Frontal cortex (tissue), 3 donors: ENCODE measurements at regions not wholly inside any gene's neighbourhood (a gene's known extent, or its start where the extent isn't known, plus 50 kb on each side); places are given as distances from the start of the nearest gene placed in this dataset.
"Not testable (repeated sequence)": the region's sequence is repeated elsewhere in the genome, so short reads cannot be mapped to it uniquely, and the experiment has no call there.

Experiments used
- DNase-seq, 2 donors: peaks; one replicate each; pipeline ENCODE4 v3.0.0; 2012; ENCODE audit warnings: low spot score in 2 of 2
- FAIRE-seq: peaks from 2 replicates; lab custom pipeline; 2012; peaks lifted over from hg19 to GRCh38; lab: Jason Lieb, UNC
- donor health status: control.
- donor health status: control.
- donor health status: control.

DNA sequence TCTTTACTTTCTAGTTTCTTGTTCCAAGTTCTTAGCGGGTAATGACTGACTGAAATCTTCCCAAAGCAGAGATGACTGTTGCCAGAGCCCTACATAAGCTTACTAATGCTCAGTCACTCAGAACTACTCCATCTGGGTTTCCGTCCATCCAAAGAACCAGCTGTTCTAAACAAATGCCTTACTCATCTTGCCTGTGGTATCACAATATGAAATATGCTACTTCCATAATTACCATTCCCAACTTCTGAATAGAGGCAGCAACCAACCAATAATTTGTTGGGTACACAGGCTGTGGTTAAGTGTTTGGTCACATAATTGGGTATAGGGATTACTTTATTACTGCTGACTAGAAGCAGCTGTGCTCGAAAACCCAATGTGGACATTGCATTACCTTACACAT is 930.2 kb upstream of the DIAPH2 start:
- FAIRE-seq (no peak), DNase-seq (no peak)

DNA sequence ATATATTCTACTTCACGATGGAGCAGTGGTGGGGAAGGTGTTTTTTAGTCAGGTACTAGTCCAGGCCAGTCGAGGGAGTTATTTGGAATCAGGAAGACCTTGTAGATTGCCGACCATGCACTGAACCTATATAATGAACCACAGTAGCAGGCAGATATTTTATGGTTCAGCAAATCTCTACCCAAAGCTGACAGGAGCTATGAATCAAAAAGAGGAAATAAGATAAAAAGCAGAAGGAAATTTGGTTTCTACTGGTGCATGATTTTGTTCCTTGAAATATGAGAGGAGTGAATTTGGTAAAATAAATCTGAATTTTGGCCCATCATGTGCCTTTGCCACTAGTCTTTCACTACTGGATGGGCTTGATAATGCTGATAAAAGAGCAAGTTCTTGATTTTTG is 924.3 kb upstream of the DIAPH2 start:
- no peak for FAIRE-seq

DNA sequence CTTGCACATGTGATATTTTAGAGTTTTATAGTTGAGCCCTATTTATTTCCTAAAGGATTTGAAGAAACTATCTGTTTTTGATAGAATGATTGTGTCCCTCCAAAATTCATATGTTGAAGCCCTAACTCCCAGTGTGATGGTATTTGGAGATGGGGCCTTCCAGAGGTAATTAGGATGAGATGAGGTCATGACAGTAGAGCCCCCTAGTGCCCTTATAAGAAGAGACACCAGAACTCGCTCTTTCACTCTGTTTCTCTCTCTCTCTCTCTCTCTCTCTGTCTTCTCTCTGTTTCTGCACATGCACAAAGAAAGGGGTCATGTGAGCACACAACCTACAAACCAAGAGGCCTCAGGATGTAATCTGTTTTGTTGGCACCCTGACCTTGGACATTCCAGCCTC is 921.9 kb upstream of the DIAPH2 start:
- FAIRE-seq (no peak), DNase-seq (no peak)

More for the DNA sequence above, 924.3 kb upstream of the DIAPH2 start:
- DNase-seq: no peak

DNA sequence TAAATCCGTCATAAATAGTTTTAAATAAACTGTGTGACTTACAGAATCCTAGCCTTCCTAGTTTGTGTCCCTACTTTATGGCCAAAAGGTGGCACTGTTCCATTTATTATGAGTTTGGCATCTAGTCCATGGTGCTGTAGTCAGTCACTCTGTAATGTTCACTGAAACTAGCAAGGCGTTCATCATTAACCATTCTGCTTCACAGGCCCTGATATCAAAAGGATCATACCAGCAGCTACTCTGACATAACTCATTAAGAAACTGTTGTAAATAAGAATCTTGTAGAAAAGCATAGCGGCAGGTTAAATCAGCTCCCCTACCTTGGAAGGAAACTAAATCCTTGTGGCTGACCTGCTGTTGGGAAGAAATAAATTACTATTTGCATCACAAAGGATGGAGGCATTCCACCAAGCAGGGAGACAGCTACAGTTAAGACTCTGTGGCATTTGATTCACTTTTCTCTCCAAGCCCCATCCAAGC is 919.6 kb upstream of the DIAPH2 start:
- FAIRE-seq: no peak
- peak in 1 of 2 donors; percentile 3 for DNase-seq

DNA sequence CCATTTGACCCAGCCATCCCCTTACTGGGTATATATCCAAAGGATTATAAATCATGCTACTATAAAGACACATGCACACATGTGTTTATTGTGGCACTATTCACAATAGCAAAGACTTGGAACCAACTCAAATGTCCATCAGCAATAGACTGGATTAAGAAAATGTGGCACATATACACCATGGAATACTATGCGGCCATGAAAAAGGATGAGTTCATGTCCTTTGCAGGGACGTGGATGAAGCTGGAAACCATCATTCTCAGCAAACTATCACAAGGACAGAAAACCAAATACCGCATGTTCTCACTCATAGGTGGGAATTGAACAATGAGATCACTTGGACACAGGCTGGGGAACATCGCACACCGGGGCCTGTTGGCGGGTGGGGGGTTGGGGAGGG is 913.4 kb upstream of the DIAPH2 start:
- DNase-seq, FAIRE-seq: not testable (repeated sequence)

DNA sequence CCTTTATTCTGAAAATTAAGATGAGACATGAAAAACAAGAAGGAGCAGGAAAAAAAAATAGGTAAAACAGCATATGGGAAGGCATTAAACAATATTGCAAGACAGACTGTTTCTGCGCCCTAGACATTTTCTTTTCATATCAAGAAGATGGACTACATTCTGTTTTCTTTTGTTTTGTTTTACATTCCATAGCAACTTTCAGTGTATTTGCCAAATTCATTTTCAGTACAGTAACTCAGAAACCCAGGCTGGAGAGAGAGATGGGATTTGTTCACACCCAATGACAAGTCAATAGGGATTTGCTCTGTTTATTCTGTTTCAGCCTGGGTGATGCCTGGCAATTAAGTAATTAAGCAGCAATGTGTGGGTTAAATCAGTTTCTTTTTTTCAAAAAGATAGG is 892.8 kb upstream of the DIAPH2 start:
- FAIRE-seq (no peak), DNase-seq (no peak)

DNA sequence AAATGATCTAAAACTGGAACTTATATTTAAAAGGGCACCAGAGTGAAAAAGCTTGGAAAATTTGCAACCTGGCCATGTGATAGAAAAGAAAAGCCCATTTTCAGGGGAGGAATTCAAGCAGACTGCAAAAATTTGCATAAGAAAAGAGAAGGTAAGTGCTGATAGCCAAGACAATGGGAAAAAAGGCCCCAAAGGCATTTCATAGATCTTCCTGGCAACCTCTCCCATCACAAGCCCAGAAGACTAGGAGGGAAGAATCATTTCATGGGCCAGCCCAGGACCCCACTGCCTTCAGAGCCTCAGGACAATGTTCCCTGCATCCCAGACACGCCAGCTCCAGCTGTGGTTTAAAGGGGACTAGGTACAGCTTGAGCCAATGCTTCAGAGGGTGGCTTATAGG is 887.3 kb upstream of the DIAPH2 start:
- no peak for FAIRE-seq
- no peak for DNase-seq

DNA sequence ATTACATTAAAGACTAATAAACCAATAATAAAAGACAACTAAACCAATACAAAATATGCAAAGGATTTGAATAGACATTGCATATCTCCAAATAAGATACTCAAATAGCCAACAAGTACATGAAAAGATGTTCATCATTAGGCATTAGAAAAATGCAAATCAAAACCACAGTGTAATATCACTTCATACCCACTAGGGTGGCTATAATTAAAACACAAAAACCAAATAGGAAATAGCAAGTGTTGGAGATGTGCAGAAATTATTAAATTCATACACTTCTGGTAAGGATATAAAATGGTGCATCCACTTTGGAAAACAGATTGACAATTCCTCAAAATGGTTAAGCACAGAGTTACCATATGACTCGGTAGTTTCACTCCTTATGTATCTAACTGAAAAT is 860.8 kb upstream of the DIAPH2 start:
- no peak for FAIRE-seq
- no peak for DNase-seq

DNA sequence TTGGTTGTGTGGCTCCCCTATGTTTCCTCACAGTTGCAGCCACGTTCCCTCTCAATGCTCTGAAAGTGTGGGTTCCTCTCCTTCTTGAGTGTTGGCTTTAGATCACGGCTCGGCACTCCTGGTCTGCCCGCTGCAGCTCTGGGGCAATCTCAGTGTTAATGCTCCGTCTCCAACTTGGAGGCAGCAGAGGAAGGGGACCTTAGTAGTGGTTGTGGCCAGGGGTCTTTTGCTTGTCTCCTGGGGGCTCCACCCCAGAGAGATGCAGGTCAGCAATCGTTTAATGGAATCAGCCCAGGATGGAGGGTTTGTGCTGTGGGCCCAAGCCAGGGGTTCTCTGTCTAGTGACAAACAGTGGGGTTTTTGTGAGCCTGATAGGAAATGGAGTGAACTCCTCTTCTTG is 849.4 kb upstream of the DIAPH2 start:
- no peak for DNase-seq
- no peak for FAIRE-seq

DNA sequence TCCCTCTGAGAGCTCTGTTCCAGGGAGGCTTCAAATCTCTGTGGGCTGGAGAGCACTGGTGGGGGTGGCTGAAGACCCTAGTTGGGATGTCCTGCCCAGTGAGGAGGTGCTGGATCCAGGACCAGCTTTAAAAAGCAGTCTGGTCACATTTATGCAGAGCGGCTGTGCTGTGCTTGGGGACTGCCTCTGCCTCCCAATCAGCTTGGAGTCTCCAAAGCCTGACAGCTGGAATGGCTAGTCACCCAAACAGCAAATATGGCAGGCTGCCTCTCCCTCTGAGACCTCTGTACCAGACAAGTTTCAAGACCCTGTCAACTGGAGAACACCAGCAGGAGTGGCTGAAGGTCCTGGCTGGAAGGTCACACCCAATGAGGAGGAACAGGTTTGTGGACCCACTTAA is 848.1 kb upstream of the DIAPH2 start:
- no peak for FAIRE-seq
- DNase-seq: no peak

DNA sequence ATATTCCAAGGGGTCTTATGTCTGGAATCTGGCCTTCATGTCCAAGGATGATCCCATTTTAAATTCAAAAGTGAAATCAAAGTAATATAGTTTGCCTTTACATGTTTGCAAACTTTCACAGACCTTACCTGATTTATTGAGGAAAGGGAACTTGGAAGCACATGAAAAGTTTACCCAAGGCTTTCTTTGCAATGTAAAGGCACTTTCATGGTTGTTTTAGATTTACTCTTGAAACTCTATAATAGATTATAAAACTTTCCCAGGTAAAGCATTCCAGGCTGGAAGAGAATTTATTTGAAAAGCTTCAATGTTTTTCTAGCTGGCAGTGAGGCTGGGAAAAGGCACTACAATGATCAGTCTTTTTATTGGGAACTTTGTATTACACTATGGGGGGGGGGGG is 842.8 kb upstream of the DIAPH2 start:
- FAIRE-seq (no peak), DNase-seq (no peak)

DNA sequence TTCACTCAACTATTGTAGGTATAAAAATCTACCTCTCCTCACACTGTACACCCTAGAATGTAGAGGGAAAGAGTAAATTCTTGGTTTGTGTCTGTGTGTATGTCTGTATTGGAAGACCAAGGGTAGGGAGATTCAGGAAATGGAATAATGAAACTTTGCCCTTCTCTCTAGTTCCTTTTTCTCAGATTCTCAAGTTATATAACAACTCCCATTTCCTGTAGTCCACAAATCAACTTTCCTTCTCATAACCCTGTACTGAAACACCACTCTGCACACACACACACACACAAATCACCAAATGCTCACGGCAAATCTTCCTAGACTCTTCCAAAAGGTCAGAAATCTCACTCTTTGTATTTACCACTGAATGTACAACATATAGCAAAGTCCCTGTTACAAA is 824.5 kb upstream of the DIAPH2 start:
- FAIRE-seq (no peak), DNase-seq (no peak)

DNA sequence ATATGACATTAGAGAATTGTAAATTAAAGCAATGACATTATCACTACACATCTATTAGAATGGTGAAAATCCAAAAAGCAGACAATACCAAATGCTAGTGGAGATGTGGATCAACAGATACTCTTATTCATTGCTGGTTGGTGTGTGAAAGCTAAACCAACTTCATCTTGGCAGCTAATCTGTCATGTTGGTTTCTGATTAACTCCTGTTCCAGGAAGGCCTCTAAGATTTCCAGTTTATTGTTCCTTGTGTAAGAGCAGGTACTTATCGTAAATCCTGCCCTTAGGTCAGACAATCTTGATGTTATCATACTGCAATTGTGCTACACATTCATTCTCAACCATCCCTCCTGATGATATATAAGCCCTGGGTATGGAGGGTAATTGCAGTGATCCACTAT is 809.0 kb upstream of the DIAPH2 start:
- DNase-seq (no peak), FAIRE-seq (no peak)

DNA sequence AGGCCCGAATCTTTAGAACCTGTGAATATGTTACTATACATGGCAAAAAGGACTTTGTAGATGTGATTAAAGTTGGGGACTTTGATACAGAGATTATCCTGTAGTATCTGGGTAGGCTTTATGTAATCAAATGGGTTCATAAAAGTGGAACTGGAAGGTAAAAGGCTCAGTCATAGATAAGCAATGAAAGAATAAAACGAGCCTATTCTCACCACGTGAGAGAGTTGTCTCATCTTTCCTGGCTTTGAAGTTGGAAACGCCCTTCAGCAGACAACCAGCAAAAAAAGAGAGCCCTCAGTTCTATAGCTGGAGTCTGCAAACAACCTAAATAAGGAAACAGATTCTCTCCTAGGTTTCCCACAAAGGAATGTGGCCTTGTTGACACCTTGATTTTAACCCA is 805.8 kb upstream of the DIAPH2 start:
- FAIRE-seq (no peak), DNase-seq (no peak)

DNA sequence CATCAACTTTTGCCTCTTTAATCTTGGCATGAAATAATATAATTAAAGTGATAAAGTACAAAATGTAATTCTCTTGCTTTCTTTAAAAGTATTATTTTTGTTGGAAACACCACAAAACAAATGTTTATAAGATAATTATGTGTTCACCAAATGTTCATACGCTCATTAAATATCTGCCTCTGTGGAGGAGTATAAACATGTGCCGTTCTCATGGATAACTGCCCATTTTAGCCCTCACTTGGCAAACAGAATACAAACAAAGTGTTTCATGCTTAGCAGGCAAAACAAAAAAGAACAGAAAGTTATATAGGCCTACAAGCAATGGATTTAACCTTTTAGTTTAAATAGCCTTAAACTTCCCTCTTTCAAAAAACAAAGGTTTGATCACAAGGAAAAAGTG is 800.5 kb upstream of the DIAPH2 start:
- no peak for FAIRE-seq
- DNase-seq: no peak

DNA sequence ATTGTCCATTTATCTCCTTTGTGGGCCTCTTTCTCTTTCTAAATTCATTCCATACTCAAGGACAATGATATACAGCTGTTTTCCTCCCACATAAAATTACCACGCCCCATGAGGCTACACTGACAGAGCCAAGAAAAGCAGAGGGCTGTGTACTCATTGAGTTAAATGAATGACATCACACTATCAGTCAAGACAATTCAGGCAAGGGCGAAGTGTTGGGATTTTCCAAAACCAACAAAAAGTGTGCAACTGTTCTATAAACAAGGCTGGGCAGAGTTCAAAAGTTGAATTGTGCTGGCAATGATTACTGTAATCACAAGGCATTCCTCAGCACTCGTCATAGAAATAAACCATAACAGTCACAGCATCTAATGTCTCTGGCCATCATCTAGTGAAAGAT is 799.6 kb upstream of the DIAPH2 start:
- FAIRE-seq (no peak), DNase-seq (no peak)

DNA sequence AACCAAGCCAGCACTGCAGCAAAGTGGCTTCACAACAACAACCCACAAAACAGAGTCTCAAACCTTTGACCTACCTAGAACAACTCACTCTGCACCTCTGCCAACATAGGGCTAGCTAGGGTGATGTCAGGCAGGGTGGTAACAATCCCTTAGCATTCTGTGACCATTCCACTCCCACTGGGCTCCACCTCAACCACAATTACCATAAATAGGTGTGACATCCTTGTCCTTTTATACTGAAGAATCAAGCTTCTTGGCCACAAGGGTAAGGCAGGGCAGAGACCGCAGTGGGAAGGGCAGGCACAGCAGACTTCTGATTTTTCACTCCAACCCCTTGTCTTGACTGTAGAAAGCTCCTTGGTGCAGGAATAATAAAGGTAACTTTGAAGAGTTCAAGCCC is 795.4 kb upstream of the DIAPH2 start:
- DNase-seq (no peak), FAIRE-seq (no peak)

DNA sequence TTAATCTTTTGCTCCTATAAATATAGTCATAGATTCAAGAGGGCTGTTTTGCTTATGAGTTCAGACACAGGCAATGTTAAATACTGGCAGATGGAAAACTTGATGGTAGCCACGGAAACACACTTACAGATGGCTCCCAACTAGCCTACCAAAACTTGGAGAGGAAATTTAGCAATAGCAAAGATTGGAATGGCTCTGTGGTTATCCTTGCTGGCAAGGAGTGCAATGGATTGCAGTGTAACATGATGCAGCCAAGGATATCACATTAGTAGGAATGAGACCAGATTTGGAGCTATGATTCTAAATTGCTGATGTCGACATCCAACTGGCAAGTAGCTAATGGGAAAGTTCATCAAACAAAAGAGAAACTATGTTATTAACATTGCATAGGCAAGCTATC is 791.0 kb upstream of the DIAPH2 start:
- DNase-seq: no peak
- FAIRE-seq: no peak

DNA sequence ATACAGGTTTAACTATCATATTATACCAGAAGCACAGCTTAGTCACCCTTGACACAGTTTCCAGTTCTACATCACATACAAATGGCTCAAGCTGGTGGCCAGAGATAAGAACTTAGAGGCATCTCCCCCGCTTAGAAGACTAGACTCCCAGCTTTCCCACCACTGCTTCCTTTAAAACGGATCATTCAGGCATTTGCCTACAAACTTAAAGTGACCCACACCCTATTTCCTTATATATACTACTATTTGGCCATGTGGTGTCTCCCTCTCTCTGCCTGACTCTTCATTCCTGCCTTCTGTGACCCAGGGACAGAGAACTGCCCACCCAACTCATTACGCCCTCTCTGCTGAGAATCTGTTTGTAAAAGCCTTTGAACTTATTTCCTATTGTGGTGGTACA is 781.2 kb upstream of the DIAPH2 start:
- DNase-seq (no peak), FAIRE-seq (no peak)

DNA sequence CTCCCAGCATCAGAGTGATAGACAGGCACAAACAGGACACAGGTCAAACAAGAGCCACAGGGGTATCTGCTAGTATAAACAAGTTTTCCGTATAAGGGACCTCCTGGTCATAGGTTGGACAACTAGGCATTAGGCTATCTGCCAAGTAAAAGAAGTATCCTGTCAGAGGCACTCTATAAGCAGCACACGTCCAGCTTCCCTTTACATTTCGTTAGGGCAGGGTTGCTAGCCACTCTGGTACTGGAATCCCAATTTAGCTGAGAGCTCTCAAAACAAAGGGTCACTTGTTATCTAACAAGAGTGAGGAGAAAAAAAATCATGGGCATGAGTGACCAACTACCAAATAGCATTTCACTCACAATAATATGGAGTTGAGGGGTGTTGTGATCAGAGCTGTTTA is 780.7 kb upstream of the DIAPH2 start:
- FAIRE-seq: no peak
- DNase-seq: no peak

DNA sequence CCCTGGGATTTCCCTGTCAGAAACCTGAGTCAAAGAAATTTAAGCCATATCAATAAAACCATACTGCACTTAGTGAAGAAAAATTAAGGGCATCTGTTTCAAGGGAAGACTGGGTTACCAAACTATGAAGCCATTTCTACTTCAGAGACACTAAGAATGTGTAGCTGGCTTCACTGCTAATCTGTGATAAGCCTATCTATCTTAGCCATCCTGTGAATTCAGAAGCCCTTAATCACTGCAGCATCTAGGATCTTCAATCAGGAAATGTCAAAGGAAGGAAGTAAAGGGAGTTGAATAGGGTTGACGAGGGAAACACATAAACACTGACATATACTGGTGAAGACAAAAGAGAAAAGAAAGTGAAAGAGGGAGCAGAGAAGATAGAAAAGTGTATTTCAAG is 777.6 kb upstream of the DIAPH2 start:
- DNase-seq (no peak), FAIRE-seq (no peak)

DNA sequence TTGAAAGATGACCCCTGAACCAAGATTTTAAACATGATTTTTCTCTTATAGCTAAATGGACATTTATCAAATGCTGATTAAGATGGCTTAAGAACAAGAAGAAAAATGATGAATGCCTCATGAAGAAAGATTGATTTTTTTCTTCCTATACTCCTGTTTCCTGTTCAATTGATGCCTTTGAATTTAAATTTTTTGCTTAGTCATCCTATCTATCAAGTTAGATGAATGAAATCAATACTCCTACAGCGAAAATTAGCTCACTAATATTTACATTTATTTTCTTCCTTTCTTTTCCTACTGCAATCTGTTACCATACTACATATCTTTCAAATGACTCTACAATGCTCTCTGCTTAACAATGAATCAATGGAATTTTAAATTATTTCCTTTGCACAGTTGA is 773.6 kb upstream of the DIAPH2 start:
- no peak for FAIRE-seq
- no peak for DNase-seq

DNA sequence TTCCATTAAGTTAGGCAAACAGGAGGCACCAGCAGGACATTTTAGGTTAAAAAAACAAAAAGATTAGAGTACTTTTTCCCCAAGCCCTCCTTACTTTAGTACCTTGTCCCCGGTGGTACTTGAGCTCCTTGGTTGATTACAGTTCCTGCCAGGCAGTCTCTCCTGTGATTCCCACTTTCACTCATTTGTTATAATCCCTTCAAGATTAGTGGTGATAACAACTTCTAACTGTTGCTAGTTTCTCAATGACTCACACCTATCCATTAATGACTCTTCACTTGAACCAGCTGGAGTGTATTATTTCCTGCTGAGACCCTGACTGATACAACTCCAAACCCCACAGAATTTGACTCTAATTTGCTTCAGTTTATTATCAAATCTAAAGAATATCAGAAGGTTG is 765.0 kb upstream of the DIAPH2 start:
- no peak for FAIRE-seq
- no peak for DNase-seq
